Lower lobe of right lung (tissue), 2 donors: ENCODE measurements at regions not wholly inside any gene's neighbourhood (a gene's known extent, or its start where the extent isn't known, plus 50 kb on each side); places are given as distances from the start of the nearest gene placed in this dataset.

Experiments used
- ATAC-seq, 2 donors: fragments of 200-7000 bp; cut with Tn5 transposase; one replicate each; pipeline ENCODE4 v1.9.1; 2020 to 2022; ENCODE audit warnings: mild to moderate bottlenecking in 2 of 2, moderate library complexity in 2 of 2
- DNase-seq: peaks from one replicate; pipeline ENCODE4 v3.0.0-alpha.2; 2020
- H3K27ac ChIP-seq: fragments of 200-600 bp; one replicate; pipeline ENCODE4 v1.8.0; 2022
- H3K27me3 ChIP-seq: fragments of 200-600 bp; one replicate; pipeline ENCODE4 v1.8.0; 2022; ENCODE audit warnings: low read depth
- H3K36me3 ChIP-seq: fragments of 200-600 bp; one replicate; pipeline ENCODE4 v1.8.0; 2022; ENCODE audit warnings: mild to moderate bottlenecking
- H3K4me1 ChIP-seq: fragments of 200-600 bp; one replicate; pipeline ENCODE4 v1.8.0; 2022
- H3K4me3 ChIP-seq: fragments of 200-600 bp; one replicate; pipeline ENCODE4 v1.8.0; 2022; ENCODE audit warnings: mild to moderate bottlenecking
- H3K9me3 ChIP-seq: fragments of 200-600 bp; one replicate; pipeline ENCODE4 v1.8.0; 2022
- CTCF ChIP-seq: fragments of 200-600 bp; IDR thresholded peaks from one replicate; pipeline ENCODE4 v1.8.0; 2022; ENCODE audit warnings: antibody characterized with exemption, mild to moderate bottlenecking
- intact Hi-C: fragments of 100-400 bp; cut with DNase I; formaldehyde crosslinking; loops from one replicate; pipeline ENCODE4 v1.11.0; 2022
- donor health status: DM: no; HTN: yes; CAD: no; lungs with severe emphysema.

DNA sequence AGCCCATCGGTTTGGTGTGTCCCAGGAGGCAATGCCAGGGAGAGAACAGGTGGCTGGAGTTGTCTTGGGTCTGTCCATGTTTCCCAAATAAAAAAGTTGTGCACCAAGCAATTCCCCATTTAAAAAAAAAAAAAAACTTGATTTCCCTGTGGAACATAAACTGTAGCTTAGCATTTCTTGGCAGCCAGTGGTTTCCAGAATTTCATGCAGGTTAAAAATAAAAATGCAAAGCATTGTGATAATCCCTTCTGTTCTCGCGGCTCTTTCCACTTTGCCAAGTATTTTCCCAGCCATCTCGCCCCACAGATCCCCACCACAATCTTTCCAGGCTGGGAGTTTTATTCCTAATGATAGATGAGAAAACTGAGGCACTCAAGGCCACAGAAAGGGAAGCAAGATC is 51.4 kb upstream of the MSX1 start:
- ATAC-seq (no peak), DNase-seq (no peak)
- intact Hi-C loops, result no loop called here
- H3K4me1 ChIP-seq, result no peaks in the 10 kb centered on the region
- no peak overlapping the region for H3K27ac ChIP-seq
- no peaks in the 10 kb centered on the region for H3K27me3 ChIP-seq
- H3K4me3 ChIP-seq, result no peak overlapping the region
- no peaks in the 10 kb centered on the region for H3K36me3 ChIP-seq
- no peak for TF ChIP-seq CTCF
- no peaks in the 10 kb centered on the region for H3K9me3 ChIP-seq

DNA sequence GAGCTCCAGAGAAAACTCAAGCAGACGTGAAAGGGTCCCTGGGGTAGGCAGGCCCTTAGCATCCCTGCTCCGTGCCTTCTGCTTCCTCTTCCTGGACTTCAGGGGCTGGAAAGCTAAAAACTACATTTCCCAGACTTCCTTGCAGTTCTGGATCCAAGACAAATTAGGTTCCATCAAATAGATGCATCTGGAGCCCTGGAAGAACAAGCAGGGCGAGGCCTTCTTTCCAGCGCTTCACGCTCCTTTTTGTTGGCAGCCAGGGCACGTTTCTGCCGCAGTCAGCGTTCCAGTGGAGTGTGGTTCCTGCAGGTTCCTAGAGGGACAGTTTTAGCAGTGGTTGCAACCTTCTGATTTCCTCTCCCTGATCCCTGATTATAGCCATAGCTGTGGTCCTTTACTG is 53.6 kb upstream of the MSX1 start:
- no peaks in the 10 kb centered on the region for H3K27me3 ChIP-seq
- H3K9me3 ChIP-seq, result no peaks in the 10 kb centered on the region
- H3K4me1 ChIP-seq, result no peaks in the 10 kb centered on the region
- no peak for TF ChIP-seq CTCF
- ATAC-seq (no peak), DNase-seq (no peak)
- H3K36me3 ChIP-seq, result no peaks in the 10 kb centered on the region
- H3K27ac ChIP-seq, result no peak overlapping the region
- H3K4me3 ChIP-seq, result no peak overlapping the region
- intact Hi-C loops, result no loop called here

DNA sequence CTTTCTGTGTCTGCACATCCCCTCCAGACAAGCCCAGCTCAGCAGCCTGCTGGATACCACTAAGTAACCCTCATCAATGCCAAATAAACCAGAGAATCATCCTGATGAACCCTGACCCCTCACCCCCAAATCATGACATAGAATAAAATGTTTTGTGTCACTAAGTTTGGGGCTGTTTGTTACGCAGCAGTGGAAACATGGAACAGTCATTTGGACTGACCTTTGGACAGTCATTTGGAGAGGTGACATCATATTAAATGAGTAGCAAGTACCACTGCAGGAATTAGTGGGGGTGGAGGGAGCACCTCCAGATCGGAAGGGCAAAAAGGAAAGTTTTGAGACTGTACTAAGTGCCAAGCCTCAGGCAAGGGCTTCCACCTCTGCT is 55.6 kb upstream of the MSX1 start:
- intact Hi-C loops, result no loop called here
- Histone ChIP-seq H3K4me1 (no peaks in the 10 kb centered on the region), H3K27ac (no peak overlapping the region), H3K27me3 (no peaks in the 10 kb centered on the region), H3K9me3 (no peaks in the 10 kb centered on the region), H3K4me3 (no peak overlapping the region), H3K36me3 (no peaks in the 10 kb centered on the region)
- ATAC-seq, result no peak
- no peak for TF ChIP-seq CTCF
- no peak for DNase-seq

GRCh38 chr4:4803216-4803911 is 56.1 kb upstream of the MSX1 start:
- H3K4me1 ChIP-seq, result no peaks in the 10 kb centered on the region
- intact Hi-C loops, result no loop called here
- H3K27me3 ChIP-seq, result no peaks in the 10 kb centered on the region
- no peak for TF ChIP-seq CTCF
- DNase-seq, result no peak
- no peak for ATAC-seq
- H3K9me3 ChIP-seq, result no peaks in the 10 kb centered on the region
- no peak overlapping the region for H3K27ac ChIP-seq
- H3K36me3 ChIP-seq, result no peaks in the 10 kb centered on the region
- H3K4me3 ChIP-seq, result no peak overlapping the region

- TF ChIP-seq CTCF, result no peak
- no peaks in the 10 kb centered on the region for H3K27me3 ChIP-seq
Measured at GRCh38 chr4:4800646-4801408, 58.6 kb upstream of the MSX1 start.

More at GRCh38 chr4:4800646-4801408, 58.6 kb upstream of the MSX1 start:
- Histone ChIP-seq H3K4me3 (no peak overlapping the region), H3K36me3 (no peaks in the 10 kb centered on the region), H3K27ac (no peak overlapping the region), H3K4me1 (no peaks in the 10 kb centered on the region), H3K9me3 (no peaks in the 10 kb centered on the region)
- DNase-seq (no peak), ATAC-seq (no peak)
- intact Hi-C loops, result no loop called here
